ENCODE measurements at regions not wholly inside any gene's neighbourhood (a gene's known extent, or its start where the extent isn't known, plus 50 kb on each side); places are given as distances from the start of the nearest gene placed in this dataset.

DNA sequence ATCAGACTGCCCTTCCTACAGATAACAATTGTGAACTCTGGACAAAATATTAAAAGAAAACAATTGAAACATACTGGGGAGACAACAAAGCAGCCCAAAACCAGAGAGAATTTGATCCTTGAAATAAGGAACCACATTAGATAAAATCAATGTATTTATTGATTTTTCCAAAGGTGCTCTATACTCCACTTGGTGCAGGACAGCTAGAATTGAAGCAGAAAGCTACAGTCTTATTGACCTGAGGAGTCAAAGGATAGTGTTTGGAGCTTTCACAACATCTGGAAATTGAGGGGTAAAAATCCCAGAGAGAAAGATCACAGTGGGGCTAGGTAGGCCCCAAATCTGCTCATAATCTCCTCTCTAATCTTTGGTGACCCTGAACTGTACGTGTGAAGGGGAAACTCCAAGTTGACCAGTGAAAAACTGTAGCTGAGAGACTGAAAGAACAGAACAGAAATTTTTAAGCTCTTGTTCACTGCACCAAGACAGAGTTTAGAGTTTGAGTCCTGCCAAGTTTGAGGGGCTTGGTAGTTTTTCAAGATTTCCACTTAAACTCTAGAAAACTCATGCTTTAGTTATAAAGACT, 70.2 kb downstream of the SAMD9 start:
- TF ChIP-seq CTCF (IDR thresholded peaks at IDR 0.05) (no peak), EZH2 (IDR thresholded peaks at IDR 0.05; ENCODE audit: borderline replicate concordance, insufficient read depth, low read depth, low read length, poor library complexity, severe bottlenecking) (no peak)

All from B cell (primary cell).